Activated CD4-positive, alpha-beta T cell treated with anti-CD3 and anti-CD28 coated beads, Interleukin-2, Interleukin-4, amounts not matched to agents 100 ng/mL and 50 ng/mL, durations not matched to agents 16 hours and 8 hours (primary cell): ENCODE measurements at regions not wholly inside any gene's neighbourhood (a gene's known extent, or its start where the extent isn't known, plus 50 kb on each side); places are given as distances from the start of the nearest gene placed in this dataset.

ENCODE experiments used
- DNase-seq: peaks from one replicate; pipeline ENCODE4 v3.0.0-alpha.2; 2020; ENCODE audit warnings: low spot score

- no peak for DNase-seq
These were observed 494.1 kb upstream of the NOVA1 start for GRCh38 chr14:27091973-27092372.

- DNase-seq: no peak
These were observed 498.3 kb upstream of the NOVA1 start for GRCh38 chr14:27096091-27096490.

GRCh38 chr14:27098451-27098850 lies 500.6 kb upstream of the NOVA1 start:
- no peak for DNase-seq

GRCh38 chr14:27114180-27114579 lies 516.3 kb upstream of the NOVA1 start:
- no peak for DNase-seq

- DNase-seq: no peak
These were observed 525.3 kb upstream of the NOVA1 start for GRCh38 chr14:27123162-27123561.

GRCh38 chr14:27127838-27128237 lies 530.0 kb upstream of the NOVA1 start:
- no peak for DNase-seq

- no peak for DNase-seq
These were observed 536.4 kb upstream of the NOVA1 start for GRCh38 chr14:27134200-27134599.

GRCh38 chr14:27145170-27145569 lies 547.3 kb upstream of the NOVA1 start:
- no peak for DNase-seq

- DNase-seq: no peak
These were observed 550.3 kb upstream of the NOVA1 start for GRCh38 chr14:27148143-27148542.

- no peak for DNase-seq
These were observed 566.3 kb upstream of the NOVA1 start for GRCh38 chr14:27164139-27164538.

GRCh38 chr14:27175489-27175888 lies 577.7 kb upstream of the NOVA1 start:
- no peak for DNase-seq

GRCh38 chr14:27181333-27181732 lies 583.5 kb upstream of the NOVA1 start:
- no peak for DNase-seq

GRCh38 chr14:27184427-27184826 lies 586.6 kb upstream of the NOVA1 start:
- no peak for DNase-seq

- DNase-seq: no peak
These were observed 588.2 kb upstream of the NOVA1 start for GRCh38 chr14:27186048-27186447.

- DNase-seq: no peak
These were observed 589.3 kb upstream of the NOVA1 start for GRCh38 chr14:27187136-27187535.

GRCh38 chr14:27190296-27190695 lies 592.5 kb upstream of the NOVA1 start:
- DNase-seq: no peak

GRCh38 chr14:27199272-27199671 lies 601.4 kb upstream of the NOVA1 start:
- no peak for DNase-seq

GRCh38 chr14:27205036-27205435 lies 607.2 kb upstream of the NOVA1 start:
- DNase-seq: no peak

- no peak for DNase-seq
These were observed 613.9 kb upstream of the NOVA1 start for GRCh38 chr14:27211741-27212140.

- DNase-seq: no peak
These were observed 624.8 kb upstream of the NOVA1 start for GRCh38 chr14:27222671-27223070.

GRCh38 chr14:27223906-27224305 lies 626.1 kb upstream of the NOVA1 start:
- no peak for DNase-seq

- no peak for DNase-seq
These were observed 630.2 kb upstream of the NOVA1 start for GRCh38 chr14:27228053-27228452.

- DNase-seq: no peak
These were observed 636.5 kb upstream of the NOVA1 start for GRCh38 chr14:27234331-27234730.

GRCh38 chr14:27236601-27237000 lies 638.8 kb upstream of the NOVA1 start:
- no peak for DNase-seq

- no peak for DNase-seq
These were observed 645.0 kb upstream of the NOVA1 start for GRCh38 chr14:27242874-27243273.
